Heart left ventricle (tissue), 13 donors: ENCODE measurements at regions not wholly inside any gene's neighbourhood (a gene's known extent, or its start where the extent isn't known, plus 50 kb on each side); places are given as distances from the start of the nearest gene placed in this dataset.

ENCODE experiments used
- CTCF ChIP-seq, 12 donors: fragments of 200-600 bp; sonication (generic) in 4 of 12; IDR thresholded peaks; one replicate each; pipeline versions ENCODE4 v1.5.0 to v1.8.0; 2018 to 2022; ENCODE audit warnings: antibody characterized with exemption in 12 of 12, mild to moderate bottlenecking in 5 of 12
- POLR2A ChIP-seq, 2 donors: fragments of 450-650 bp; IDR thresholded peaks; one replicate each; pipeline ENCODE4 v1.6.1; 2017; ENCODE audit warnings: antibody characterized with exemption in 2 of 2, mild to moderate bottlenecking in 2 of 2, moderate library complexity in 2 of 2
- donor health status: ischemic (EF 13 %, LVEDD 7.1; RV severe dilation, severe dysfunction).
- donor health status: DM: no; HTN: yes; CAD: no.
- donor health status: DM: no; HTN: no; CAD: no.
- donor health status: ischemic (EF 25% LVEDD 6.9; RV normal size, moderate dysfunction).
- donor health status: ischemic (EF 25% LVEDD 5.7; RV mildly dilated, moderate dysfunction).
- donor health status: ischemic (EF 35%, LVEDD 5.7; RV mildly dilated, moderate dysfunction).
- donor health status: nonischemic (EF 11% LVEDD 7.7; RV severe dilation, severe dysfunction).
- donor health status: DM: yes; HTN: yes; CAD: no.
- donor health status: PGD.
- donor health status: ischemic (EF 29% LVEDD 5.4; RV normal size, mild dysfunction).
- donor health status: nonischemic (EF 23%, LVEDD 6.1; RV moderate dilation, normal function).

GRCh38 chrX:46059316-46059715 is 485.9 kb downstream of the ZNF674 start:
- TF ChIP-seq CTCF (IDR thresholded peaks at IDR 0.05), result no peak
- no peak for TF ChIP-seq POLR2A (IDR thresholded peaks at IDR 0.05)
